Left hindlimb (tissue), 1 donor: ENCODE measurements at regions not wholly inside any gene's neighbourhood (a gene's known extent, or its start where the extent isn't known, plus 50 kb on each side); places are given as distances from the start of the nearest gene placed in this dataset.
"Not testable (repeated sequence)": the region's sequence is repeated elsewhere in the genome, so short reads cannot be mapped to it uniquely, and the experiment has no call there.

ENCODE experiments used
- DNase-seq: peaks from one replicate; pipeline ENCODE4 v3.0.0-alpha.2; 2018

DNA sequence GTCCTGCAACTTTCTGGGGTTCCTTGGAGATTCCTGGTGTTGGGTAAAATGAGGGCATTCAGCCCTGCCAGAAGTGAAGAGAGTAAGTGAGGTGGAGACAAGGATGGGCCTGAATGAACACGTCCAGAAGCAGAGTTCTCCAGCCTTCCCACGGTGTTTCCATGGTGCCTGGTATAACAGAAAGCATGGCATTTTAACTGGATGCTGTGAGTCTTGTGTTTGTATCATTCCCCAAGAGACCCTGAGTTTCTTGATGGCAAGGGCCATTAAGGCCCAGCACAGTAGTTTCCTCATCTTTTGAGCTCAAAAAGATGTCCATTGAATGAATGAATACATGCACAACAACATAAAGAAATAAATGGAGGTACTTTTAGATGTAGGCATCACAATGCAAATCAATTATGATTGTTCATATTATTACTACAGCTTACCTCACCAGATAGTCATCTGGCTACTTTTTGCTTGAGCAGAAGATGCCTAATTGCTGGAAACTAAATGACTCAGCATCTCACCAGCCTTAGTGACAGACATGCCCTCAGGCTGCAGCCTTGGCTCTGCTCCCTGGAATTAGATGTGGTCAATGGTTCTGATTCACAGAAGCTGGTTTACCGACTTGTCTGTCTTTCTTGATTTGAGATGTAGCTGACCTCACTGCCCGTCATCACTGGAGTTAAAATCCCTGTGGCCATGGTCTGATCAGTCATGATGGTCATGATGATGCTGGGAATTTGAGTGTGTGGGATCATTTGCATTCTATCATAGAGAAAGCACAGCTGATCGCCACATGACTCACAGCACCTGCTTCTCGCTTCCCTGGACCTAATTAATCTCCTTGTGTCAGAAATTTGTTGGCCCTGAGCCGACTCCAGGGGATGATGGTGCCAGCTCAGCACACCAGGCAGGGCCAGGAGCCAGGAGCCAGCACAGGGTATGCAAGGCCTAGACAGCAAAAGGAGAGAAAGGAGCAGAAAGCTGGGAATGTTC is 83.9 kb downstream of the CXCL12 start:
- DNase-seq, result peak; percentile 54

DNA sequence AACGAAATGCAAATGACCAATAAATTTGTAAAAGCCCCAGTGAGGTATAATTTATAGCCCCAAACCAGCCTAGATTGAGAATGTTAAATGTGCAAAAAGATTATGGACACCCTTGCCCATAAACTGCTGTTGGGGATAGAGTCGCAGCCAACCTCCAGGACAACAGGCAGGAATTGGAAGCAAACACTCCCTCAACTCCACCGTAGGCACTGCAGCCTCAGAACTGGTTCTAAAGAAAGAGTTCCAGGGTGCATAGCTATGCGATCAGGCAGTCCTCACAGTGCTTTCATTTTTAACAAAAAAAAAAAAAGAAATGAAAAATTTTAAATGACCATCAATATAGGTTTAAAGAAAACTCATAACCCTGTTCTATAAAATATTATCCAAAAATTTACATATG is 86.2 kb downstream of the CXCL12 start:
- DNase-seq, result no peak

DNA sequence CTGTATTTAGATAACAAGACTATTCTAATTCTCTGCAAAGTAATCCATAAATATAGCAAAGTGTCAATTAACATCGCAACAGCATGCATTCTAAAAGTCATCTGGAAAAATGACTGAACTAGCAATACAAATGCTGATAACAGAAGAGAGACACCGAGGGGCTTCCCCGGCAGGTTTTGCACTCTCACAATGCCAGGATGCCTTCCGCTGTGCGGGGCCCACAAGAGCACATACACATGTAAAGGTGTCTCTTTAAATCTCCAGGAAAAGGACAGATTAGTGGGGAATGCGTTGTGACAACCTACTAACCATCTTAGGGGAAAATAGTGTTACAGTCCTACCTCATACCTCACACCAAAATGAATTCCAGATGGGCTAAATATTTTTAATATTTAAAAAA is 86.9 kb downstream of the CXCL12 start:
- DNase-seq, result no peak

DNA sequence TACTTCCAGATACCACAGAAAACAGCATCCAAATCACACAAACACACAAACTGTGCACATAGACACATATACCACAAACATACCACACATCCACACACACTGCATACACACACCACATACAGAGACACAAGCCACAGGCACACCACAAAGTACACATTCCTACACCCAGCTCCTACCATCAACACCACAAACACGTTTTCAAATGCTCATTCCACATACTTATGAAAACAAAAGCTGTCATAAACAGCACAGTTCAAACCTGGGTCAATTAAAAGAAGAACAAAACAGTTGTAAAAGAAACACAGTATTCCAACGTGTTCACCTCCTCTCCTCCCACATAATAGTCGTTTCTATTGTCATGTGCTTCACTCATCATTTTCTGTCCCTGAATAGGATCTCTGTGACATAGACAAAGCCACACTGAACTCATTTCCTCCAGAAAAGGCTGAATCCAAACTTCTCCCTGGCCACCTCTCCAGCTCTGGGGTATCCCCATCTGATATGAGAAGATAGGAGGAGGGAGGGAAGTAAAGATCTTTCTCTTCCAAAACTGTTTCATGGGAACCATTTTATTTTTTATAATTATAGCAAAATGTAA is 89.2 kb downstream of the CXCL12 start:
- DNase-seq, result no peak

DNA sequence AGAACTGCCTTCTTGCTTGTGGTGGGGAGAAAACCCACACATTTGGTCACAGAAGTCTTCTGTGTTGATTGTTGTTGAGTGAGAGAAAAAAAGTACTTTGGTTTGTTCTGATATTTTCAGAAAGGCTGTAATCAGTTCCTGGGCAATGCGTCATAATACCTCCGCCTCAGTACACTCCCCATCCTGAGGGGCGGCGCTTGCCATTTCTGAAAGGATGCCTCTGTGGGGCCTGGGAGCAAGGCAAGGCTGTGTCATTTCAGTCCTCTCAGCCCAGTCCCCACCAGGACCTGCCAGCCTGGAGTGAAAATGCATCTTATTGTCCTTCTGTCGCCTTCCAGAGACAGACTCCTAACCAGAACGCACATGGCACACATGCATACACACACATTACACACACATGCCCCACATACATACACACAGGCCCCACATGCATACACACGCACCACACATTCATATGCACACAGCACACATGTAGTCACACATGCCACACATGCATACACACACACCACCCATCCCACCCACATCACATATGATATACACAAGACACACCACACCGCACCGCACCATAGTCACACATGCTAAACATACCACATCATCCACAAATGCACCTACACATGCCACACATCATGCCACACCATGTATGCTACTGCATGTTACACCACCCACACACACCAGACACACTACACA is 90.0 kb downstream of the CXCL12 start:
- no peak for DNase-seq

DNA sequence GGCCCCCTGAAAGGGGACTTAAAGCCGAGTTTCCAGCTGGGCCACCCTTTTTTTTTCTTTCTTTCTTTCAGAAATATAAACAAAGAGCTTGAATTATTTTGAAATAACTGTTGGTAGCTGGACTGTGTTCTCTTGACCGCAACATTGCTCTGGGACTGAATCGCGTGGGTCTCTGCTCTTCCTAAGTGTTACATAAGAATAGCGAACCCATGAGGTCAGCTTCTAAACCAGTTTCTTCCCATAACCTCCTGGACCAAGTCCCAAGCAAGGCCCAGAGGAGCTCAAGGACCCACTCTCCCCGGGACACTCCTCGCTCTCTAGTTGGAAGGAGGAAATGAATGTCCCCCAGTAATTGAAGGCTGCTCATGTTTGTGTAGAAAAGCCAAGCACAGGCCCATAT is 91.1 kb downstream of the CXCL12 start:
- DNase-seq, result no peak

DNA sequence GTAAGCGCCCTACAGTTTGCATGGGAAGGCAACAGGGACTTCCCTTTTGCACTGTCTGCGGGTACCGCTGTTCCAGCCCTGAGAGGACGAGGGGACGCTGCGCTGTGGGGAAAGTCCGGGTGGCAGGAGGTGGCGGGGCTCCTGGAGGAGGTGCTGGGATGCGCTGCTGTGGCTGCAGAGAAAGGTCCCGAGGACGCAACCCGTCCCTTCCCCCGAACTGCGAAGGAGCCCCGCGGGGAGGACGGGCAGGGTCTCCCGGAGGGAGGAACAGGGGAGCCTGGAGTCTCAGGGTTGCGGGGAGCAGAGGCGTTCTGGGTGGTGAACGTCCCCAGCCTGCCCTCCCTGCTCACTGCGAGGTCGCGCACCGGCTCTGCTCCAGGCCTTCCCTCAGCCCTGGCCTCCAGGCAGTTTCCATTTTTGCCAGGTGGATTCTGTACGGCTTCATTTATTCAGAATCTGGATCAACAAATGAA is 91.6 kb downstream of the CXCL12 start:
- DNase-seq, result no peak

DNA sequence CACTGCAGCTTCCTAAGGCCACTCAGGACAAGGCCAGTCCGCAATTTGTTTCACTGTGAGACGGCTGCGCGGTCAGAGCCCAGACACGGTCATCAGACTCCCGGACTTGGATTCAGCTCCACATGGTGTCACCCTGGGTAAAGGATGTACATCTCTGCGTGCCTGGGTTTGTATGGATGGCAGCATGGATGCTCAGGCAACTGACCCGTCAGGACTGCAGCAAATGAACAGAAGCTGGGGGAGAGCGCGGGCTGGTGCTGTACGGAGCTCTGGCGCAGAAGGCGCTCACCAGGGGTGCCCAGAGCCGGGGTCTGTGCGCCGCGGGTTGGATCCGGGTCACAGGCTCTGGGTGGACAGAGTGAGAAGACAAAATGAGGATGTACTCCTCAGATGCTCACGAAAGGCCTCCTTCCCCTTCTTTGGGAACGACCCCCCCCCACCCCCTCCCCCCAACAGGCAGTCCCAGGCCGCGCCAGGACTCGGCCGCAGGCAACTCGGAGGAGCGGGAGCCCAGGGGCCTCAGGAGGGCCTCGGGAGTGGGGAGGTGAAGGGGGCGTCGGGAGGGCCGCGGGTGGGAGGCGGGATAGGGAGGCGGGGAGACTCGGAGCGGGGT is 92.4 kb downstream of the CXCL12 start:
- no peak for DNase-seq

DNA sequence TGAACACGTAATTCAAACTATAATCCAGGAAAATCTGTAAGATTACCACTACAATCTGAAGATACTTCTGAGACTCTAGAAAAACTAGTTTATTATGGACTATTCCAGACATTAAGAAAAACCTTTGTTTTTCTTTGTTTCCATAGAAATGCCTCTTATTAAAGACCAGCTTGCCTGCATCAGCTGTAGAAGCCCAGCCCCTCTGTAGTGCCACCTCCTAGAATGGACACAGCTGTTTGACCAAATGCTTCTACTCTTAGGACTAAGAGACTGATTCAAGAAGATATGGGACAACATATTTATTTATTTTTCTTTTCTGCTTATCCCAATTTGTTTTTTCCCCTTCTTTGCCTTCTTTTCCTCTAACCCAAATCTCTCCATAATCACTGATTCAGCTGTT is 93.8 kb downstream of the CXCL12 start:
- DNase-seq, result no peak

DNA sequence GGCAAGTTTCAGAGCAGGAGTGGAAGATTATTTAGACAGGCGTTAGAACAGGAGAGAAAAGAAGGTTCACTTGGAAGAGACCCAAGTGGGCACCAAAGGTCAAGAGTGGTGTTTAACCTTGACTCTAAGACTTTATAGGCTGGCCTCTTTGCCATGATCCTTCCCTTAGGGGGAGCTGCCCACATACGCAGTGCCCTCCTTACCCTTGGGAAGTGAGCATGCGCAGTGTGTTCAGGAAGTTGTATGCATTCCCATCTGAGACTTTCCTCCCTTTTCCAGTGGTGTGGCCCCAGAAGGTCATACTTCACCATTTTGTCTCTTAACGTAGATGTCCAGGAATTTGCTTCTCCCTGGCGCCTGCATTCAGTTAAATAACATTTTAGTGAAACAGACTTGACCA is 95.8 kb downstream of the CXCL12 start:
- DNase-seq, result no peak

DNA sequence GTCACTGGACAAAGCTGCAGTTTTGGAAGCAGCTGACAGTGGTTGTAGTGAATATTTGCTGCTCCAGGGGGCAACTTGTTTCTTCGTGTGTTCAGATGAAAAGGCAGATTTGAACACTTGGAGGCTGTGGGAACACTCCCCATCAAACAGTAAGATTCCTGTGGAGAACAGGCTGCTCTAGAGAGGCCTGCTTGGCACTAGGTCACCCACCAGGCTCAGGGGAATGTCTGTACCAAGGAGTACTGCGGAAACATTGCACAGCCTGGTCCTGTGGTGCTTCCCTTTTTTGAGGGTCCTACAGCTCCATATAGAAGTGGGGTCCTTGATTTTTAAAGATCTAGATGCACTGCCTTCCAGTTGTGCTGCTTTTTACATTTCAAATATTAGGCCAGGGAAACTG is 97.5 kb downstream of the CXCL12 start:
- no peak for DNase-seq

DNA sequence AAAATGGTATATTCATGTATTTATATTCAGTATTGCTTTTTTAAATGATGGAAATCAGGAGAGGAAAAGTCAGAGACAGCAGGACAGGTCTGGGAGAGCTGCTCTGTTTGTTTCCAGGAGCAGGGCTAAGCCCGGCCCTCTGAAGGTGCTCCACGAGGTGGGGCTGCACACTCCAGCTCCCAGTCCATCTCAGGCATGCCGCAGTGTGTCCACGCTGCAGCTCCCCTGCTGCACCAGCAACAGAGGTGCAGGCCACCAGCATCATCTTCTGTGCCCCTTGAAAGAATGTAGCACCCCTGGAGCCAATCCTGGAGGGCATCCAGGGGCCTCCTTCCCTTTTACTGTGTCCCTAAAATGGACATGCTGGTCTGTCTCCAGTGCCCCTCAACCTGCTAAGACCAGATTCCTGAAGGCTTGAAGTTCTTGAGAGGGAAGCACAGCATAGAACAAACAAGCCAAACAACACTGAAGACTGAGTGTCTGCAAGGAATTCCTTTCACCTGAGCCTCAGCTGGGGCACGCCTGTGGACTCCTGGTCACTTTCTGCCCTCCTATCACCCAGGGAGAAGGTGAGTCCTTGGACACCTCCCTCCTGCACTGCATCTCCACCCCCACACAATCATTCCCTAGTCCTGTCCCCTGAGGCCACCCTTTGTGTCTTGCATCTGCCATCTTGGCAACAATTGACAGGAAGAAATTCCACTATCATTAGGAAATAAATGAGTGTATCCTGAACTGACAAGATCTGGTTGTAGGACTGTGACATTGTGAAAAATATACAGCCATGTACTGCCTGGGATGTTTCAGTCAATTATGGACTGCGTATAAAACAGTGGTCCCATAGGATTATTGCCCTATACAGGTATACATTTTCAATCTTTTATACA is 100.5 kb downstream of the CXCL12 start:
- no peak for DNase-seq

DNA sequence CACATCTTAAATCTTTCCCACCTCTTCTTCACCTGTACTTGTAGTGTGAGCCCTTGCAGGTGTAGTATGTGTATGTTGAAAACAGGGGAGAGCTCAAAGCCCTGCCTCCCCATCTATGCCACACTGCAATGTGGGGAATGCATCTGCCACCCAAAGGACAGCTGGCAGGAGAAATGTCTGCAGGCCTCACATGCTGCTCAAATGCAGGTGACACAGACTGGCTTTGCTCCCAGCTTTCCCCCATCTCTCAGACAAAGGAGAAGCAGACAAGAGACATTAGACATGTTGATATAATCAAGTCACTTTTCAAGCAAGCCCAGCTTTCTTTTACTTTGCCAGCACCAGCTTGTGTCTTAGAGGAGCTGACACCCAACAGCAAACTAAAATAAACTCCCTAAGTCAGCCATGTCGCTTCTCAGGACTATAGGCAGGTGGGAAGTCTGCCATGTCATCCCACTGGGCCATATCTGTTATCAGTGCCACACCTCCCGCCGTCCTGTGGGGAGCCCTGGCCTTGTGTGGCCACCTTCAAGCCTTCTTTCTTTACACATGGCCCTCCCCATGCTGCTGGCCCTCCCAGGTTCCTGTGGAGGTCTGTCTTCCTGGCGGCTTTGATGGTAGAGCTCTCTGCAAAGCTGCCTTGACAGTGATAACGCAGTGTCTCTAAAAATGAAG is 102.1 kb downstream of the CXCL12 start:
- no peak for DNase-seq

DNA sequence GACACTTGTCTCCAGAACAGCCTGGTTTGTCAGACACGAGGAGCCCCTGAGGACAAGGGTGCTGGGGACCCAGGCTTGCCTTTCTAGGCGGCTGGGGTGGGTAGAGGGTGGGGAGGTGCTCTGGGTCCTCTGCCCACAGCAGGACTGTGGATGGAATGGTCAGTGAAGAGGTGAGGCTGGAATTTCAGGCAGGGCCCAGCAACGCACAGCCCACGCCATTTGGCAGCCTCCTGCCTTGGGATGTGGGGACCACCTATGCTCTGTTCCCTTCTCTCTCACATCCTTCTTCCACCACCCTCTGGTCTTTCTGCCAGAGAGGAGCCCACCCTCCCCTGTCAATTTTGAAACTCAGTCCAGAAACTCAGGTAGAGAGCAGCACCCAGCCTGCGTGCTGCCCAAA is 103.2 kb downstream of the CXCL12 start:
- DNase-seq, result no peak

DNA sequence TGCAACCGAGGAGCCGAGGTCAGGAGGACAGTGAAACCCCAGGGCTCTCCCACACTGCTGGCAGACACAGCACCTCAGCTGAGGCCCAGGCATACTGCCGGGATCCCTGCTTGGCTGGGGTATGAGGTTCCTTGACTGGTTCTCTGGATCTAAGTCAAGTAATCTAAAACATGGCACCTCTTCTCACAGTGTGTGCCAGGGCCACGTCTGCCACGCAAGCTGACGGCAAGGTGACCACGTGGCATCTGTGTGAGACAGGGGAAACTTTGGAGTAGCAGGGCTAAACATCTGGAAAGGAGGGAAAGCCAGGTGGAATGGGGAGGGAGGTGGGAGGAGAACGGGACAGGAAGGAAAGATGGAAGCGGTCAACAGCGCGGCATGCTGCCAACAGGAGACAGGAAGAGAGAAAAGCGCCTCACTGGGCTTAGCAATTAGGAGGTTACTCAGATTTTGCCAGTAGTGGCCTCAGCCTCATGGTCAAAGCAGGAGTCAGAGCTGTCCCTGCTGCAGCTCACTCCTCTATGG is 103.7 kb downstream of the CXCL12 start:
- DNase-seq, result peak; percentile 77

DNA sequence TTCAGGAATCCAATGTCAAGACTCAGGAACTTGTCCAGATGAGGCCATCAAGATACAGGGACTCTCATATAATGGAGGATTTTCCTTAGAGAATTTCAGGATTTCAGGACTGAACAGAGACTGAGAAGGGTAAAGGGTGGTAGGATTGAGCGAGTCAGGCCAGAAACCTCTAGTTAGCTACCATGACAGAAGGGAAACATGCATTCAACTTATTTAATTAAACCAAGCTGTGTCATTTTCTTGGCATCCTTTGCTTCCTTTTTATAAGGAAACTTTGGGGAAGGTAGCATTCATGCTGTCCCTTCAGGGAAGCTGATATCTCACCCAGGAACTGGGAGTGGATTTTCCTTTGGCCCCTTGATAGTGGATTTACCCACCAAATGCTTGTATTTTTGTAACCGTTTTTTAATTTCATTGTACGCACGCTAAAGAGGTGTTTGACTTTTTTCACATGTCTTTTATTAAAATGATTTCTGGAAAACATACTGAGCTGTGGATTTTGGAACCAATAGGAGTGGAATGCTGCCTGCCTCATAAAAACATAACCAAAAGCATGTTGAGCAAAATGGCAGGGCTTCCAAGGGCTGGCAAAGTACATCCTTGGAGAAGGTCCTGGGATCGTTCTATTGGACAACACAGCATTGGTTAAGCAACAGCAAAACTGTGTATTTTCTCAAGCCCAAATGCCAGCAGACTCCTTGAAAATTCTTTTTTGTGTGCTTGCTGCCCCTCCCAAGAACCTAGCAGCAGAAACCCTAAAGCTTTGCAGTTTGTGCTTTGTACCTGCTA is 104.5 kb downstream of the CXCL12 start:
- DNase-seq, result peak; percentile 68

DNA sequence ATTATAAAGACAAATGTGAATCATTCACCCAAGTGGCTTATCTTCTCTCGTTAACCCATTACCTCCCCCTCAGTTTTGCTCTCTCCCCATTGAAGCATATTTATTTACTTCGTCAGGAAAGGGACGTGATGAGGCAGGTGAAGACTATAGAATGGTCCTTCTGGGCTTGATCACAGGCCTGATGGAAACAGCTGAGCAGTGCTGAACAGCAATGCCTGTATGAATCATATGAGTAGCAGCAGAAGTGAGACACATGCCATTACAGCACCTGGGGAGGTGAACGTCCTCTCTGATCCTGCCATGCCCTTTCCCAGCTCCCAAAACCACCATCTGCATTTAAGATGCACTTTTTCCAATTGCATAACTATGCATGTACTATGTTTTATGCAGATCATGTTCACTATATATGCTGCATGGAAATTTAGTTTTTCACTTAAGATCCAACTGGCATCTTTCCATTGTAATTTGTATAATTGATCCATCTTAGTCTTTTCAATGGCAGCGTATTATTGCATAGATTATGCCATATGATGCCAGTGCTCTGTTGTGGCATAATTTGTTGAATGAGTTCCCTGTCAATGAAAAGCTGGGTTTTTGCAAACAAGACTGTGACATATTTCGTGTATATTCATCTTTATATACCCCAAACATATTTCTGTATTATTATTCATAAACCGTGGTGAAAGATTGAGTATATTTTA is 105.3 kb downstream of the CXCL12 start:
- no peak for DNase-seq

DNA sequence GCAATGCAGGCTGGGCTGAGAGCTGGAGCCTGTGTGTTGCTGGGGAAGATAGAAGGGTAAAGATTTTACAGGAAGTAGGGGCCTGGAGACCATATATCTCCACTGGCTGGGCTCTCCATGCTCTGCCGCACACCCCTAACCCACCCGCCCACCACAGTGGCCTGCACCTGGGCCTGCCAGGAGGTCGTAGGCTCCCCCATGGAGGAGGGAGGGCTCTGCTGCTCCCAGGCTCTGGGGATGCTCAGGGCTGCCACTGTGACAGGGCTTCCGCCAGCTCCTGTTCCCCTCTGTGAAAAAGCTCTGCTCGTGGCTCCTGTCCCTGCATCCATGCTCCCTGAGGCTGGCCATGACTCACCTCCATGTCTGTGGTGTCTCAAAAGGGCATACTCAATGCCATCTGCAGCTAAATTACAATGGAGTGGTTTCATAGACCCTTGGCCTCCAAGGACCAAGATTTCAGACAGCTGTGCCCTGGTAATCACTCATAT is 106.0 kb downstream of the CXCL12 start:
- no peak for DNase-seq

DNA sequence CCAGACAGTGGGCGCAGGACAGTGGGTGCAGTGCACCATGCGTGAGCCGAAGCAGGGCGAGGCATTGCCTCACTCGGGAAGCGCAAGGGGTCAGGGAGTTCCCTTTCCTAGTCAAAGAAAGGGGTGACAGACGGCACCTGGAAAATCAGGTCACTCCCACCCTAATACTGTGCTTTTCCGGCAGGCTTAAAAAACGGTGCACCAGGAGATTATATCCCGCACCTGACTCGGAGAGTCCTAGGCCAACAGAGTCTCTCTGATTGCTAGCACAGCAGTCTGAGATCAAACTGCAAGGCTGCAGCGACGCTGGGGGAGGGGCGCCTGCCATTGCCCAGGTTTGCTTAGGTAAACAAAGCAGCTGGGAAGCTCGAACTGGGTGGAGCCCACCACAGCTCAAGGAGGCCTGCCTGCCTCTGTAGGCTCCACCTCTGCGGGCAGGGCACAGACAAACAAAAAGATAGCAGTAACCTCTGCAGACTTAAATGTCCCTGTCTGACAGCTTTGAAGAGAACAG is 116.4 kb downstream of the CXCL12 start:
- not testable (repeated sequence) for DNase-seq
